A673 (cell line): ENCODE measurements at regions not wholly inside any gene's neighbourhood (a gene's known extent, or its start where the extent isn't known, plus 50 kb on each side); places are given as distances from the start of the nearest gene placed in this dataset.

Source experiments
- BruUV-seq: library from RNA; stranded (reverse); fragments of 400-500 nt; replicated peaks from 2 replicates; lab custom pipeline; 2021; lab: Mats Ljungman, UMichigan
- CTCF ChIA-PET: fragments of 300-600 bp; sonication (Branson Sonifier 250); formaldehyde crosslinking; loops from one replicate; lab custom pipeline; 2022; ENCODE audit warnings: antibody characterized with exemption; lab: Charles Lee
- POLR2A ChIA-PET: fragments of 300-600 bp; sonication (Branson Sonifier 250); formaldehyde crosslinking; loops from one replicate; lab custom pipeline; 2022; ENCODE audit warnings: antibody characterized with exemption; ENCODE audit not compliant: low non-redundant PET; lab: Charles Lee
- DNase-seq: peaks from one replicate; pipeline ENCODE4 v3.0.0-alpha.2; 2015; ENCODE audit warnings: low spot score
- H3K27ac ChIP-seq: fragments of 200-600 bp; sonication (generic); 2 replicates; pipeline ENCODE4 v1.5.1; 2016; ENCODE audit warnings: mixed run types, low read depth, mild to moderate bottlenecking, mixed read lengths, antibody characterized with exemption, low read length; ENCODE audit not compliant: poor library complexity, severe bottlenecking
- H3K27me3 ChIP-seq: fragments of 200-600 bp; sonication (generic); replicated peaks from 2 replicates; pipeline ENCODE4 v1.6.1; 2017; ENCODE audit warnings: mixed run types, low read depth, mild to moderate bottlenecking, mixed read lengths, antibody characterized with exemption, low read length; ENCODE audit not compliant: insufficient read depth, poor library complexity
- H3K36me3 ChIP-seq: fragments of 200-600 bp; sonication (generic); 2 replicates; pipeline ENCODE4 v1.6.1; 2016; ENCODE audit warnings: mixed run types, mild to moderate bottlenecking, mixed read lengths, antibody characterized with exemption, low read length; ENCODE audit not compliant: insufficient read depth, poor library complexity, severe bottlenecking
- H3K4me1 ChIP-seq: fragments of 200-600 bp; sonication (generic); 2 replicates; pipeline ENCODE4 v1.6.1; 2017; ENCODE audit warnings: mixed run types, mild to moderate bottlenecking, mixed read lengths, antibody characterized with exemption, low read length; ENCODE audit not compliant: insufficient read depth, poor library complexity, severe bottlenecking
- H3K4me3 ChIP-seq: fragments of 200-600 bp; sonication (generic); 2 replicates; pipeline ENCODE4 v1.5.1; 2016; ENCODE audit warnings: low read depth, mixed run types, mild to moderate bottlenecking, mixed read lengths, low read length; ENCODE audit not compliant: poor library complexity, severe bottlenecking
- H3K9me3 ChIP-seq: fragments of 200-600 bp; sonication (generic); 2 replicates; pipeline ENCODE4 v1.6.1; 2016; ENCODE audit warnings: mixed run types, low read depth, mild to moderate bottlenecking, mixed read lengths, antibody characterized with exemption, low read length; ENCODE audit not compliant: poor library complexity, severe bottlenecking
- CTCF ChIP-seq: fragments of 300-800, 200-600 bp; sonication (generic); conservative IDR thresholded peaks from 2 replicates; pipeline ENCODE4 v1.5.1; 2017; ENCODE audit warnings: low read depth, mild to moderate bottlenecking, antibody characterized with exemption, low read length, moderate library complexity, mixed read lengths
- EZH2 ChIP-seq: fragments of 200-600 bp; sonication (generic); IDR thresholded peaks from 2 replicates; pipeline ENCODE4 v1.6.1; 2017; ENCODE audit warnings: borderline replicate concordance, low read depth, mild to moderate bottlenecking, mixed read lengths, antibody characterized with exemption, low read length; ENCODE audit not compliant: poor library complexity, severe bottlenecking
- intact Hi-C: fragments of 100-400 bp; cut with micrococcal nuclease; formaldehyde crosslinking; loops from one replicate; pipeline ENCODE4 v1.10.0; 2022; ENCODE audit not compliant: unreplicated experiment

GRCh38 chr22:47813661-47814060 lies 1051.2 kb downstream of the TBC1D22A start:
- DNase-seq, result no peak
- Histone ChIP-seq H3K4me3 (no peak overlapping the region), H3K4me1 (no peaks in the 10 kb centered on the region), H3K27ac (no peak overlapping the region), H3K36me3 (no peaks in the 10 kb centered on the region), H3K27me3 (no peaks in the 10 kb centered on the region), H3K9me3 (no peaks in the 10 kb centered on the region)
- CTCF ChIA-PET, result no interaction called here
- no TSS peak for BruUV-seq
- intact Hi-C loops, result no loop called here
- POLR2A ChIA-PET, result no interaction called here
- TF ChIP-seq EZH2, result no peak
- no peak for TF ChIP-seq CTCF

- Histone ChIP-seq H3K27ac (no peak overlapping the region), H3K4me1 (no peaks in the 10 kb centered on the region), H3K36me3 (no peaks in the 10 kb centered on the region), H3K27me3 (no peaks in the 10 kb centered on the region), H3K4me3 (no peak overlapping the region), H3K9me3 (no peaks in the 10 kb centered on the region)
- TF ChIP-seq EZH2 (no peak), CTCF (no peak)
- ChIA-PET POLR2A (no interaction called here), CTCF (no interaction called here)
- DNase-seq, result no peak
- no TSS peak for BruUV-seq
- intact Hi-C loops, result no loop called here
Measured at GRCh38 chr22:47811971-47812370, 1049.5 kb downstream of the TBC1D22A start.

- TF ChIP-seq EZH2 (no peak), CTCF (no peak)
- BruUV-seq, result no TSS peak
- H3K4me1 ChIP-seq, result no peaks in the 10 kb centered on the region
- intact Hi-C loops, result no loop called here
- CTCF ChIA-PET, result no interaction called here
- DNase-seq, result no peak
- POLR2A ChIA-PET, result no interaction called here
- no peak overlapping the region for H3K4me3 ChIP-seq
- H3K9me3 ChIP-seq, result no peaks in the 10 kb centered on the region
- H3K27me3 ChIP-seq, result no peaks in the 10 kb centered on the region
- H3K27ac ChIP-seq, result no peak overlapping the region
- H3K36me3 ChIP-seq, result no peaks in the 10 kb centered on the region
Measured at GRCh38 chr22:47810505-47811500, 1048.4 kb downstream of the TBC1D22A start.
